Gastroesophageal sphincter (tissue), 3 donors: ENCODE measurements at regions not wholly inside any gene's neighbourhood (a gene's known extent, or its start where the extent isn't known, plus 50 kb on each side); places are given as distances from the start of the nearest gene placed in this dataset.

Source experiments
- EP300 ChIP-seq: sonication (generic); formaldehyde crosslinking; IDR thresholded peaks from one replicate; pipeline ENCODE4 v1.6.1; 2017; ENCODE audit warnings: antibody characterized with exemption, mild to moderate bottlenecking
- TF ChIP-seq, protein P1 (sequence below), 4 experiments: fragments of 200-600 bp in 2 of 4; fragments of 450-650 bp in 2 of 4; sonication (generic) in 1 of 4; IDR thresholded peaks; one replicate each; pipeline ENCODE4 v1.5.1; 2017 to 2019; ENCODE audit warnings: antibody characterized with exemption in 4 of 4, mild to moderate bottlenecking in 2 of 4, moderate library complexity in 2 of 4

DNA sequence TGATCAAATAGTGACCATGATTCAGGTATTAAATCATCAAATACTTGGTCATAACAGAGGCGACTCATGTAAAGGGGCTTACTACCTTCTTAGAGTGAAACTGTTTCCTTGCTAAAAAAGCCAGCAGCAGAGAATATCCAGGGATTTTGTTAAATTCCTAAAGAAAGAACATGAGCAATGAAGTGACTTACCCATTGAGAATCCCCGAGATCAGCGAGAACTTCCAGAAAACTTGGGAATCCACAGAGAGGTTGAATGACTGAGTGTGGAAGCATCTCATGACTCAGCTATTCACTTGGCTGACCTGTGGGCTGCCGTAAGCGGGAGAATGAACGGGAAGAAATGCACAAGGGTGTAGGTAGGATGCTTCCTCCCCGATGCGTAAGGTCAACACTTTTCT is 85.3 kb upstream of the KCNA1 start:
- TF ChIP-seq, protein P1, sequence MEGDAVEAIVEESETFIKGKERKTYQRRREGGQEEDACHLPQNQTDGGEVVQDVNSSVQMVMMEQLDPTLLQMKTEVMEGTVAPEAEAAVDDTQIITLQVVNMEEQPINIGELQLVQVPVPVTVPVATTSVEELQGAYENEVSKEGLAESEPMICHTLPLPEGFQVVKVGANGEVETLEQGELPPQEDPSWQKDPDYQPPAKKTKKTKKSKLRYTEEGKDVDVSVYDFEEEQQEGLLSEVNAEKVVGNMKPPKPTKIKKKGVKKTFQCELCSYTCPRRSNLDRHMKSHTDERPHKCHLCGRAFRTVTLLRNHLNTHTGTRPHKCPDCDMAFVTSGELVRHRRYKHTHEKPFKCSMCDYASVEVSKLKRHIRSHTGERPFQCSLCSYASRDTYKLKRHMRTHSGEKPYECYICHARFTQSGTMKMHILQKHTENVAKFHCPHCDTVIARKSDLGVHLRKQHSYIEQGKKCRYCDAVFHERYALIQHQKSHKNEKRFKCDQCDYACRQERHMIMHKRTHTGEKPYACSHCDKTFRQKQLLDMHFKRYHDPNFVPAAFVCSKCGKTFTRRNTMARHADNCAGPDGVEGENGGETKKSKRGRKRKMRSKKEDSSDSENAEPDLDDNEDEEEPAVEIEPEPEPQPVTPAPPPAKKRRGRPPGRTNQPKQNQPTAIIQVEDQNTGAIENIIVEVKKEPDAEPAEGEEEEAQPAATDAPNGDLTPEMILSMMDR (IDR thresholded peaks at IDR 0.05): no peak
- TF ChIP-seq EP300: no peak
